ENCODE measurements at regions not wholly inside any gene's neighbourhood (a gene's known extent, or its start where the extent isn't known, plus 50 kb on each side); places are given as distances from the start of the nearest gene placed in this dataset.

GRCh38 chr12:97358361-97358760 lies 104.2 kb upstream of the RMST start:
- no peaks in the 10 kb centered on the region; the same call in 1 of the 2 replicates for H3K9me3 ChIP-seq (ENCODE audit: control insufficient read depth, insufficient read depth, low read depth, low read length)
- no peaks in the 10 kb centered on the region for H3K4me1 ChIP-seq (ENCODE audit: control insufficient read depth, insufficient read depth, low read length)
- no peaks in the 10 kb centered on the region for H3K36me3 ChIP-seq (ENCODE audit: control insufficient read depth in 2 of 2, insufficient read depth in 1 of 2, low read length in 2 of 2)
- POLR2A ChIA-PET = no interaction called here
- CTCF ChIA-PET = no interaction called here
- H3K4me3 ChIP-seq (ENCODE audit: low read depth, low read length) = no peak overlapping the region
- TF ChIP-seq SP7 (tag by site-specific recombination; IDR thresholded peaks at IDR 0.05) (no peak), ZNF155 (tag by site-specific recombination; IDR thresholded peaks at IDR 0.05) (no peak), ZSCAN4 (tag by site-specific recombination; IDR thresholded peaks at IDR 0.05) (no peak), SCRT2 (tag by site-specific recombination; IDR thresholded peaks at IDR 0.05) (no peak), ZNF785 (tag by site-specific recombination; IDR thresholded peaks at IDR 0.05) (no peak), ZNF548 (tag by site-specific recombination; IDR thresholded peaks at IDR 0.05) (no peak), ZNF148 (tag by site-specific recombination; IDR thresholded peaks at IDR 0.05; ENCODE audit: borderline replicate concordance) (no peak), ZNF274 (IDR thresholded peaks at IDR 0.05; ENCODE audit: low read length) (no peak), ZNF274 (tag by site-specific recombination; IDR thresholded peaks at IDR 0.05; ENCODE audit: borderline replicate concordance) (no peak)
- TF ChIP-seq, protein P1, sequence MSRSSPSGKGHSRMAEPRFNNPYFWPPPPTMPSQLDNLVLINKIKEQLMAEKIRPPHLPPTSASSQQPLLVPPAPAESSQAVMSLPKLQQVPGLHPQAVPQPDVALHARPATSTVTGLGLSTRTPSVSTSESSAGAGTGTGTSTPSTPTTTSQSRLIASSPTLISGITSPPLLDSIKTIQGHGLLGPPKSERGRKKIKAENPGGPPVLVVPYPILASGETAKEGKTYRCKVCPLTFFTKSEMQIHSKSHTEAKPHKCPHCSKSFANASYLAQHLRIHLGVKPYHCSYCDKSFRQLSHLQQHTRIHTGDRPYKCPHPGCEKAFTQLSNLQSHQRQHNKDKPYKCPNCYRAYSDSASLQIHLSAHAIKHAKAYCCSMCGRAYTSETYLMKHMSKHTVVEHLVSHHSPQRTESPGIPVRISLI (tag by site-specific recombination; IDR thresholded peaks at IDR 0.05) = no peak
- no peak overlapping the region for H3K27ac ChIP-seq (ENCODE audit: extremely low read depth, low read depth, low read length)

DNA sequence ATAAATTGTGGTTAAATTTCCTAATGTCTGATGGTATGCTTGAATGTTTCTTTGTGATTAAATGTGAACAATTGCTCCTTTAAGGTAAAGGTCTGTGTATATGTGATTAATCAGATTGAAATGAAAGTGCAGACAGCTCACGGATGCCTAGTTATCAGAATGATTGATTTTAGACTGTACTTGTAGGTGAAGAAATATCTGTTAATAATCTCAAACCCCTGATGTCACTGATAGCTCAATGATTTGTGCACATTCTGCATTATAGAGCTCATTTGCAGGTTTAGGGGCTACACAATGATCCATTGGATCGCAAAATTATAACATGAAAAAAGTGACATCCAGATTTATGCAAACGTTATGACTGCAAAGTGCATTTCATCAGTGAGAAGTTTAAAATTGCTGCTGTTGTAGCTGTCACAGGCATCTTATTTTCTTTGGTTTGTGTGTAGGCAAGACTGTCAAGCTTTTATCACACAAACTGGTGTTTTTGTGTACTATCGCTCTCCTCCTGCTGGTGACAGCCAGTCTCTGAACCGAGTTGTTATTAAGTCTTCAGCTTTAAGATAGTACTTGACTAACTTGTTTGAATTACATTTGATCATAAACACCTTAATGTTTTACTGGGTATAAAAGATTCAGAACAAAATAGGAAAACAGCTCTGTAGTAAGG lies 103.4 kb upstream of the RMST start:
- Histone ChIP-seq H3K4me1 (ENCODE audit: control insufficient read depth, insufficient read depth, low read length) (no peaks in the 10 kb centered on the region), H3K27ac (ENCODE audit: extremely low read depth, low read depth, low read length) (no peak overlapping the region), H3K9me3 (ENCODE audit: control insufficient read depth, insufficient read depth, low read depth, low read length) (no peaks in the 10 kb centered on the region; the same call in 1 of the 2 replicates), H3K36me3 (ENCODE audit: control insufficient read depth in 2 of 2, insufficient read depth in 1 of 2, low read length in 2 of 2) (no peaks in the 10 kb centered on the region), H3K4me3 (ENCODE audit: low read depth, low read length) (no peak overlapping the region)
- TF ChIP-seq ZSCAN23 (tag by site-specific recombination; IDR thresholded peaks at IDR 0.05) = no peak
- no peak for TF ChIP-seq ZNF292 (tag by site-specific recombination; IDR thresholded peaks at IDR 0.05; ENCODE audit: borderline replicate concordance, low read depth)
- TF ChIP-seq KLF8 (tag by site-specific recombination; IDR thresholded peaks at IDR 0.05) = no peak
- TF ChIP-seq, protein P1 (tag by site-specific recombination; IDR thresholded peaks at IDR 0.05) = no peak
- TF ChIP-seq SETDB1 (IDR thresholded peaks at IDR 0.05; ENCODE audit: insufficient read length, low read length) = no peak
- TF ChIP-seq SP2 (tag by site-specific recombination; IDR thresholded peaks at IDR 0.05) = no peak
- TF ChIP-seq, protein P2, sequence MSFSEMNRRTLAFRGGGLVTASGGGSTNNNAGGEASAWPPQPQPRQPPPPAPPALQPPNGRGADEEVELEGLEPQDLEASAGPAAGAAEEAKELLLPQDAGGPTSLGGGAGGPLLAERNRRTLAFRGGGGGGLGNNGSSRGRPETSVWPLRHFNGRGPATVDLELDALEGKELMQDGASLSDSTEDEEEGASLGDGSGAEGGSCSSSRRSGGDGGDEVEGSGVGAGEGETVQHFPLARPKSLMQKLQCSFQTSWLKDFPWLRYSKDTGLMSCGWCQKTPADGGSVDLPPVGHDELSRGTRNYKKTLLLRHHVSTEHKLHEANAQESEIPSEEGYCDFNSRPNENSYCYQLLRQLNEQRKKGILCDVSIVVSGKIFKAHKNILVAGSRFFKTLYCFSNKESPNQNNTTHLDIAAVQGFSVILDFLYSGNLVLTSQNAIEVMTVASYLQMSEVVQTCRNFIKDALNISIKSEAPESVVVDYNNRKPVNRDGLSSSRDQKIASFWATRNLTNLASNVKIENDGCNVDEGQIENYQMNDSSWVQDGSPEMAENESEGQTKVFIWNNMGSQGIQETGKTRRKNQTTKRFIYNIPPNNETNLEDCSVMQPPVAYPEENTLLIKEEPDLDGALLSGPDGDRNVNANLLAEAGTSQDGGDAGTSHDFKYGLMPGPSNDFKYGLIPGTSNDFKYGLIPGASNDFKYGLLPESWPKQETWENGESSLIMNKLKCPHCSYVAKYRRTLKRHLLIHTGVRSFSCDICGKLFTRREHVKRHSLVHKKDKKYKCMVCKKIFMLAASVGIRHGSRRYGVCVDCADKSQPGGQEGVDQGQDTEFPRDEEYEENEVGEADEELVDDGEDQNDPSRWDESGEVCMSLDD (tag by site-specific recombination; IDR thresholded peaks at IDR 0.05) = no peak
- no peak for TF ChIP-seq PRDM6 (tag by site-specific recombination; IDR thresholded peaks at IDR 0.05)
- TF ChIP-seq ZNF112 (tag by site-specific recombination; IDR thresholded peaks at IDR 0.05) = no peak
- no peak for TF ChIP-seq ZNF837 (tag by site-specific recombination; IDR thresholded peaks at IDR 0.05)
- TF ChIP-seq ZNF394 (tag by site-specific recombination; IDR thresholded peaks at IDR 0.05; ENCODE audit: borderline replicate concordance) = no peak
- POLR2A ChIA-PET = no interaction called here
- CTCF ChIA-PET = no interaction called here
